ENCODE measurements at regions not wholly inside any gene's neighbourhood (a gene's known extent, or its start where the extent isn't known, plus 50 kb on each side); places are given as distances from the start of the nearest gene placed in this dataset.
"Not testable (repeated sequence)": the region's sequence is repeated elsewhere in the genome, so short reads cannot be mapped to it uniquely, and the experiment has no call there.

DNA sequence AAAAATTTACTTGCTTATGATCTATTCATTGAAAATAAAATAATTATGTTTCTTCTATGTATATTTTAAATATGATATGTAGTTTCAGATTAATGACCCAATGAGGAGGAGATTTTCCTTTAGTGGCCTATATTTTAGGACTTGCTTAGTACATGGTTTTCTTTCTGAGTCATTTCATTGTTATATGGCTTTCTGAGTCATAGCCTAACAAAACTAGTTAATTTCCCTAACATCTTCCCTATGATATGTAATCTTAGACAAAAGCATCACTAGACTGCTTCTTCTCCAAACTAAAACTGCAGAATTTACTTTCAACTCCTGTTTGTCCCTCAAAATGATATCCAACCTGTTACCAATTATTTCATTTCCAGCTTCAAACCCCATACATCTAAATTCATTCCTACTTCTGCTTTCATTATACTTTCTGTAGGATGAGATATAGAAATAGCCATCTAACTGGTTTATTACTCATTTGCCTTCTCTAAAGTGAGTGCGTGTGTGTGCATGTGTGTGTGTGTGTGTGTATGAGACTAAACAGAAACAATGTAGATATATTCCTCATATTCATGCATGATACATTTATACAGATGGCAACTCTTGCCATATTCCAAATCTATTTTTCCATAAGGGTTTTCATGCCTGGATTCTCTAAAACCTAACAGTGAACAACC, 915.0 kb upstream of the GBE1 start:
- in situ Hi-C loops (cut with HindIII; ENCODE audit: low pct_unique_long_range_greater_than_20kb, low sequenced_read_pairs): no loop called here
- DNase-seq (ENCODE audit: low read depth): no peak

DNA sequence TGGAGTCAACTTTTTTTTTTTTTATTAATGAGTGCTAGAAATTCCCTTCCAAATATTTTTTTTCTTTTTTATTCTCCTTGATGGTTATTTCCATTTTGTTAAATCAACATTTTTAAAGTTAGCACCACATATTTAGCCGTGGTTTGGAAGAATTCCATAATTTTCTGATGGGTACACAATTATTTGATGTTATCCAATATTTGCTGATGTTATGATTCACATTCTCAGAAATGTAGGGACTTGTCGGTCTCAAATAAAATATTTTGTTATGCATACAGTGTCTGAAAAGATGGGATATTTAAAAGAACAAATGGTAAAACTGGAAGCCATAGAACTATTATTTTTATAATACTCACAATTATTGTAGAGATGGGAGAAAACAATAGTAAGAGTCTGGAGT, 911.5 kb upstream of the GBE1 start:
- no peak for DNase-seq (ENCODE audit: low read depth)
- in situ Hi-C loops (cut with HindIII; ENCODE audit: low pct_unique_long_range_greater_than_20kb, low sequenced_read_pairs): no loop called here

DNA sequence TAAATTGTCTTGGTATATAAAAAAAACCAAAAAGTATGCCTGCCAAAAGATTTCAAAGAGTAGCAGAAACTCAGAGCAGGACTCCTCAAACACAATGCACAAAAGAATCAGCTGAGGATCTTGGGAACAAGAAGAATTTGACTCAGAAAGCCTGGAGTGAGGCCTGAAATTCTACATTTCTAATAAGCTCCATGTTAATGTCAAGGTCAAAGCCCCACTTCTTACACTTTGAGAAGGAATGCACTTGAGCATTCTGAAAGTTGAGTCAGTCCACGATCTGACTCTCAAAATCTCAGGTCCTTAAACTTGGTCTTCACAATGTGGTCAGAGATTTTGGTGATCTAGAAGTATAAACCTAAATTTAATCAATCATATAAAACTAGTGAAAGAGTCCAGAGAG, 910.0 kb upstream of the GBE1 start:
- in situ Hi-C loops (cut with HindIII; ENCODE audit: low pct_unique_long_range_greater_than_20kb, low sequenced_read_pairs): no loop called here
- DNase-seq (ENCODE audit: low read depth): no peak

DNA sequence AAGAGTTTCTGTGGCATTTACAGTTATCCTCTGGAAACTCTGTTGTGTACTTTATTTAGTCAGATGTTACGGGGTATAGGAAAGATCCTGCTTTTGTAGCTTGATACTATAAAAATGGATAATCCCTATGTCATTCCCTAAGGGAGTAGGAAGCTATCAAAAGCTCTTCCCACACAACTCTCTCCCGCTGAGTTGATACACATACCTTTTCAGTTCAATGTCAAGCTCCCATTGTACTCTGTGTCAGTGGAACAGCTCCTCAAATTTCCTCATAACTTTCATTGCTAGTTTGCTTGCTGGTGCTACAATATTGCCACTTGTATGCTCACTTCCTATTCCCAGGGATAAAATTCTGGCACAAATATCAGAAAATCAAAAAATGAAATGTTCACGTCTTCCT, 893.3 kb upstream of the GBE1 start:
- in situ Hi-C loops (cut with HindIII; ENCODE audit: low pct_unique_long_range_greater_than_20kb, low sequenced_read_pairs): no loop called here

DNA sequence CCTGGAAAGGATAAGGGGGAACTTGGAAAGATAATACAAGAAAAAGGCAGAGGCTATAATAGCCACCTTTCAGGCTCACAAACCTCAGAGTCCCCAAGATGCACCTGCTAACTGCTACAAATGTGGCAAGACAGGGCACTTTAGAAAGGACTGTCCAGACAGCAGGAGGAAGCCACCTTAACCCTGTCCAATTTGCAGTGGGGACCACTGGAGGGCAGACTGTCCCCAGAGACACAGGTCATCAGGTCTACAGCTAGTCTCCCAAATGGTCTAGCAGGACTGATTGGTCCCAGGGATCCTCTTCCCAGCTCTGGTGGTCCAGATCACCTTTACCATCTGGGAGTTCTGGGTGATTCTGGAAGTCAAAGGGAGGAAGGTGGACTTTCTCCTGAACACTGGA, 882.5 kb upstream of the GBE1 start:
- in situ Hi-C loops (cut with HindIII; ENCODE audit: low pct_unique_long_range_greater_than_20kb, low sequenced_read_pairs): no loop called here
- DNase-seq (ENCODE audit: low read depth): no peak

More for the DNA sequence above, 893.3 kb upstream of the GBE1 start:
- DNase-seq (ENCODE audit: low read depth): no peak

DNA sequence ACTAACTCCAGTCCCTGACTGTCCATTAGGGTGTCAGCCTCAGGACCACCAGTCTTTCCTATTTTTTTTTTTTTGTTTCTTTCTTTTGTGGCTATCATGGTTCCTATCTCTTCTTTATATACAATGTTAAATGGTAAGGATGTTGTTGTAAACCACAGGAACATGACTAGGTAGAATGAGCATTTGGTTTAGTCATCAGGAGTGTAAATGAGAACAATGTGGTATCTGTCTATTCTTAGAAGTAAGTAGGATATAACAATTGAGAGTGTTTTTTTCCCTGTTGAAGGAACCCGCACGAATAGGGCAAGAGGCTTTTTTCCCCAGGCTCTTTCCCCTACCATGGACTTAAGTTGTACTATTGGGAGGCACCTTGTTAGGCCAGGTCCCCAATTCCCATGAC, 880.3 kb upstream of the GBE1 start:
- in situ Hi-C loops (cut with HindIII; ENCODE audit: low pct_unique_long_range_greater_than_20kb, low sequenced_read_pairs): no loop called here
- DNase-seq (ENCODE audit: low read depth): no peak

DNA sequence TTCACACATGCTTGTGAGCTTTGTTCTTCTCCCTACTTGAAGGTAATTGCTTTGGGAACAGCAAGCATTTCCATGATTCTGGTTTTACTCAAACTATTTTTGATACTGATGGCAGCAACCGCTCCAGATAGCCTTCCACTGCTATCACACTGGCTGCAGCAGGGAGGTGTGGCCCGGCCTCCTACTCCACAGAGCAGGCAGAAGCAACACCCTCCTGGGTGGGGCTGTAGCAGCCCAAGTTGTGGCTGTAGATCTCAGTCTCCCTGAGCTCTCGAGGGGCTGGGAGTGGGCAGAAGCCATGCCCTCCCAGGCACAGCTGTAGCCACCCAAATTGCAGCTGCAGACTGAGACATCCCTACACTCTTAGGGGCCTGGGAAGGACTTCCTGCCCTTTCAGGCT, 878.8 kb upstream of the GBE1 start:
- DNase-seq (ENCODE audit: low read depth): no peak
- in situ Hi-C loops (cut with HindIII; ENCODE audit: low pct_unique_long_range_greater_than_20kb, low sequenced_read_pairs): no loop called here

DNA sequence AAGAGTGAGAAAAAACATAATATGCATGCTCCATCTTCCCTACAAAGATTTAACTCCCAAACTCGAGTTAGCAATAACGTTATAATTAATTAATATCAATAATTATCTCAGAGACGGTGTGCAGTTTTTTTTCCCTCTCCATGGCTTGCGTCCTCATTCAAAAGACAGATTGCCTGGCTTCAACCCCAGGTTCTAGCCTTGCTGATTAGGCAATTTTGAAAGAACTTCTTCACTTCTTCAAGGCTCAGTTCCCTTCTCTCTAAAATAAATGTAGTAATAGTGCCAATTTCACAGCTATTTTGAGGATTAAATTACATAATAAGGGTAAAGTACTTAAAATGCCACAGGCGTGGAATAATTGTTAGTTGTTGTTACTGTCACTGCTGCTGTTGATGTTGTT, 876.1 kb upstream of the GBE1 start:
- no peak for DNase-seq (ENCODE audit: low read depth)
- in situ Hi-C loops (cut with HindIII; ENCODE audit: low pct_unique_long_range_greater_than_20kb, low sequenced_read_pairs): no loop called here

DNA sequence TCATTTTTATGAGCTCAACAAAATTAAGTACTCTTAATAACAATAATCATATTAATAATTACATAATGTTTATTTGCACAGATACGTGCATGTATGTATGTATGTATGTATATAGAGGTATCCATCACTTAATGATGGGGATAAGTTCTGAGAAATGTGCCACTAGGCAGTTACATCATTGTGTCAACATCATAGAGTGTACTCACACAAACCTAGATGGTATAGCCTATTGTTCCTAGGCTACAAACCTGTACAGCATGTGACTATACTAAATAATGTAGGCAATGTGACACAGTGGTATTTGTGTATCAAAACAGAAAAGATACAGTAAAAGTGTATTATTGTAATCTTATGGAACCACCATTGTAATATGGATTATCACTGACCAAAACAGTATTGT, 874.7 kb upstream of the GBE1 start:
- no peak for DNase-seq (ENCODE audit: low read depth)
- in situ Hi-C loops (cut with HindIII; ENCODE audit: low pct_unique_long_range_greater_than_20kb, low sequenced_read_pairs): no loop called here

DNA sequence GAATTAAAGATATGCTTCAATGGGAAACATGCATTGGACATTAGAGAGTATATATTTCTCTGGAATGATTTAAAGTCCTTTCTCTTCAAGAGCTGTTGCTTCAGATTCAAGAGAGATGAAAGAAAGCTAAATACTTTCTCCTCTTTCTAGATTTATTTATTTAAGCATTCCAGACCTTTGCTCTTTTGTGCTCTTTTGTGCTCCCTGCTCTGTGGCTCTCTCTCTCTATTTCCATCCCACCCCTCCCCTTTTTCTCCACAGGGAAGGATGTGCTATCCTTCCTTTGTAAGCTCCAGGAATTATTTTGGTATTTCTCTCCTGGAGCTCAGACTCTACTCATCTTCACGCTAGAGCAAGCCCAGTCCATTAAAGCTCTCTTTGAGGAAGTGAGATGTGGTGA, 871.9 kb upstream of the GBE1 start:
- DNase-seq (ENCODE audit: low read depth): peak; percentile 41
- in situ Hi-C loops (cut with HindIII; ENCODE audit: low pct_unique_long_range_greater_than_20kb, low sequenced_read_pairs): no loop called here

DNA sequence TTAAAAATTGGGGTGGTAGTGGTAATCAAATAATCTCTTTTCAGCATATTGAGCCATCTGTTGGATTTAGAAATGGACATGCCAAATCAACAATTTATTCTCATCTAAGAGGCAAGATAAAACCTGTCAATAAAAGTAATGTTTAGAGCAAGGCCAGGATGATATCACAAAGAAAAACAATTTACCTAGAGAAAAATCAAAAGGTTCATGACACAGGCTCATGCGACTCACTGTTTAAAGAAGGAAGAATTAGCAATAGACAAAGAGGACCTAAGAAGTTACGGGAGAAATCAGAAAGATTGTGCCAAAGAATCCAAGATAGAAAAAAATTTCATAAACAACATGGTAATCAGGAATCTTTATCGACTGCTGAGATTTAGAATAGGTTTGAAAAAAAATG, 868.5 kb upstream of the GBE1 start:
- no peak for DNase-seq (ENCODE audit: low read depth)
- in situ Hi-C loops (cut with HindIII; ENCODE audit: low pct_unique_long_range_greater_than_20kb, low sequenced_read_pairs): no loop called here

DNA sequence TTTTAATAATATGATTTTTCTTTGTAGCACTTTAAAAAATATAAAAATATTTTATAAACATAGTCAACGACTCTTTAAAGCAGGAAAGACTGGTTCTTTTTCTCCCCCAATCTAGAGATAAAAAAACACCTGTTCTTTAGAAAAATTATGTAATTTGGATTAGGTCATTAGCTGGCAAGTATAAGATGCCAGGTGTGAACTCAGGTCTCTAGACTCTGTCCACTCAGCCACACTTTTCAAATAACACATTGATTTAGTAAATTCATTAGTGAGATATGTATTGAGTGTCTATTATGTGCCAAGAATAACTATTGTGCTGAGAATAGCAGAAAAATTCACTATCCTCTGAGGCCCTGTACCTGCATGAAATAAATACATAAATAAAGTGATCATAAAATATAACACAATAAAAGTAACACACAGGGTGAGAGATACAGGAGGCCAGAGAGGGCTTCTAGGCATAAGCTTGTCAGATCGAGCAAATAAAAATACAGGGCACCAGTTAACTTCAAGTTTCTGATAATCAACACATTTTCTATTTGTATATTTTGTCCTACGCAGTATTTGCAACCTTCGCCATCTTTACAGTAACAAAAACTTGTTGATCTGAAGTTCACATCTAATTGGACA, 867.1 kb upstream of the GBE1 start:
- in situ Hi-C loops (cut with HindIII; ENCODE audit: low pct_unique_long_range_greater_than_20kb, low sequenced_read_pairs): no loop called here
- DNase-seq (ENCODE audit: low read depth): no peak

DNA sequence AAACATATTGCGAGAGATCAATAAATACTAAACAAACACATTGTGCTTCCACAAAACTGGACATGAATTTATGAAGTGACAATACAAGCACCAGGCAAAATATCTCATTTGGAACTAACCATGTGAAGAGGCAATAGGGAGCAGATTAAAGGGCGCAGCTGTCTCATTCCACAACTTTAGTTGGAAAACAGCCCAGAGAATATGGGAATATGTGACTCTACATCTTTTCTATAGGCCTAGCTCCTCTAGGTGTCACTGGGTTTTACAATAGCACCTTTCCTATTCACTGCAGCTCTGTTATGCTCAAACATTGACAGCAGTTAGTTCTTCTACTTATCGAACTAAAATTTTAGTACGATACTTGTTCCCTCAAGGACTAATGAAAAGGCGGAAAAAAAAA, 866.3 kb upstream of the GBE1 start:
- in situ Hi-C loops (cut with HindIII; ENCODE audit: low pct_unique_long_range_greater_than_20kb, low sequenced_read_pairs): no loop called here
- DNase-seq (ENCODE audit: low read depth): no peak

DNA sequence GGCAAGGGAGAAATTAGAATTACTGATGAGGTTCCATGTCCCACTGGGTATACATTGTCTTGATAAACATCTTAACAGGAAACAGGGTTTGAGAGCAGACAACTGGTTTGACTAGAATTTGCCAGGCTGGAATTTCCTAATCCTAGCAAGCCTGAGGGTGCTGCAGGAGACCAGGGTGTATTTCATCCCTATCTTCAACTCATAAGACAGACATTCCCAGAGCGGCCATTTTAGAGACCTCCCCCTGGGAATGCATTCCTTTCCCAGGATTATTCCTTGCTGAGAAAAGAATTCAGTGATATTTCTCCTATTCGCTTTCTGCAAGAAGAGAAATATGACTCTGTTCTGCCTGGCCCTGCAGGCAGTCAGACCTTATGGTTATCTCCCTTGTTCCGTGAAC, 859.3 kb upstream of the GBE1 start:
- DNase-seq (ENCODE audit: low read depth); in situ Hi-C loops (cut with HindIII; ENCODE audit: low pct_unique_long_range_greater_than_20kb, low sequenced_read_pairs): not testable (repeated sequence)

DNA sequence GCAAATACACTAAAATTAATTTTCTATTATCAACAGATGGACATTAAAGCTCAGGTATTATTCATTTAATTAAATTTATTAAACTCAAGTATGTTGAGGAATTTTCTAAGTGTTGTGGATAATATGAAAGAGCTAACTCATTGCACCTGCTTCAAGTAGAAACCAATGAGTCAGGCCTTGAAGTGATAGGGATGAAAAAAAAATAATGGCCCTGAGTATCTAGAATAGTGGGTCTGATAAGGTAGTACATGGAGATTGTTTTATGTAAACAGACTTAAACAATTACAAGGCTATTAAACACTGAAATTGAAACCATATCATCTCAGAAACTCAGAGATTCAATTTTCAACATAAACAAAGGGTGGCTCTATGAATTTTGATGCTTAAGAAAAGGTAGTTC, 857.1 kb upstream of the GBE1 start:
- DNase-seq (ENCODE audit: low read depth): no peak
- in situ Hi-C loops (cut with HindIII; ENCODE audit: low pct_unique_long_range_greater_than_20kb, low sequenced_read_pairs): no loop called here

DNA sequence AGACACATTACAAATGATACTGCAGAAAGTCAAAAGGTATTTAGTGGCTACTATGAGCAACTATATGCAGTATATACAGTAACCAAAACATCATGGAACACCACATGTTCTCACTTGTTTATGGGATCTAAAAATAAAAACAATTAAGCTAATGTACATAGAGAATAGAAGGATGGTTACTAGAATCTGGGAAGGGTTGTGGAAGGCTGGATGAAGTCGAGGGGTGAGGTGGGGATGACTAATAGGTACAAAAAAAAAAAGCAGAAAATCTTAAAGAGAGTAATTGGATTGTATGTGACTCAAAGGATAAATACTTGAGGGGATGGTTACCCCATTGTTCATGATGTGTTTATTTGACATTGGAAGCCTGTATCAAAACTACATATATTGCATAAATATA, 848.8 kb upstream of the GBE1 start:
- no peak for DNase-seq (ENCODE audit: low read depth)
- in situ Hi-C loops (cut with HindIII; ENCODE audit: low pct_unique_long_range_greater_than_20kb, low sequenced_read_pairs): no loop called here

DNA sequence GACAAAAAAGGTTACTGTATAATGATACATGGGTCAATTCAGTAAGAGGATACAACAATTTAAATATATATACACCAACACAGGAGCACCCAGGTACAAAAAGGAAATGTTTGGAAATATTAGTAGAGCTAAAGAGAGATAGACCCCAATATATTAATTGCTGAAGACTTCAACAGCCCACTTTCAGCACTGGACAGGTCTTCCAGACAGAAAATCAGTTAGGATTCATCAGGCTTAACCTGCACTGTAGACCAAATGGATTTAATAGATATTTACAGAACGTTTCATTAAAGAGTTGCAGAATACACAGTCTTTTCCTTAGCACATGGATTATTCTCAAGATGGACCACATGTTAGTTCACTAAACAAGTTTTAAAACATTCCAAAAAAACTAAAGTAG, 845.9 kb upstream of the GBE1 start:
- in situ Hi-C loops (cut with HindIII; ENCODE audit: low pct_unique_long_range_greater_than_20kb, low sequenced_read_pairs): no loop called here
- DNase-seq (ENCODE audit: low read depth): no peak

DNA sequence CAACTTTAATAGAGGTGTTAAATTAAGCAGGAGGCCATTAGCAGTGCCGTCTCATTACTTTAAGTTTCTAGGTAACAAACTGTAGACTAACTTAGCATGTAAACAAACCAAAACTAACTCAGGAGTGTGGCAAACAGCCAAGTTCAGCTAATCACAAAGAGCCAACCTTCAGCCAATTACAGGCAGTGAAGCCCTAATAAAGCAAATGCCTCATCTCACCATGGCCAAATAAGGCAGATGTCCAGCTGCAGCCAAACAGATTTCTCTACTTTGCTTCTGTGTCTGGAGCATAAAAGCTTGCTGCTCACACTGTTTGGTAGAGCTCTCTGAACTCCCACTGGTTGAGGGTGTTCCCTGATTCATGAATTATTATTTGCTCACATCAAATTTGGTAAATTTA, 835.4 kb upstream of the GBE1 start:
- DNase-seq (ENCODE audit: low read depth): no peak

DNA sequence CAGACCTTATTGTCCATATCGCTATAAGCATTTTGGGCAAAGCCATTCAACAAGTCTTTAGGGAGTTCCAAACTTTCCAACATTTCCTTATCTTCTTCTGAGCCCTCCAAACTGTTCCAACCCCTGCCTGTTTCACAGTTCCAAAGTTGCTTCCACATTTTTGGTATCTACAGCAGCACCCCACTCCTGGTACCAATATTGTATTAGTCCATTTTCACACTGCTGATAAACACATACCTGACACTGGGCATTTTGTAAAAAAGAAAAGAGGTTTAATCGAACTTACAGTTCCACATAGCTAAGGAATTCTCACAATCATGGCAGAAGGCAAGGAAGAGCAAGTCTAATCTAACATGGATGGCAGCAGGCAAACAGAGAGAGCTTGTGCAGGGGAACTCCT, 834.1 kb upstream of the GBE1 start:
- DNase-seq (ENCODE audit: low read depth): no peak
- in situ Hi-C loops (cut with HindIII; ENCODE audit: low pct_unique_long_range_greater_than_20kb, low sequenced_read_pairs): no loop called here

More for the DNA sequence above, 835.4 kb upstream of the GBE1 start:
- in situ Hi-C loops (cut with HindIII; ENCODE audit: low pct_unique_long_range_greater_than_20kb, low sequenced_read_pairs): no loop called here

DNA sequence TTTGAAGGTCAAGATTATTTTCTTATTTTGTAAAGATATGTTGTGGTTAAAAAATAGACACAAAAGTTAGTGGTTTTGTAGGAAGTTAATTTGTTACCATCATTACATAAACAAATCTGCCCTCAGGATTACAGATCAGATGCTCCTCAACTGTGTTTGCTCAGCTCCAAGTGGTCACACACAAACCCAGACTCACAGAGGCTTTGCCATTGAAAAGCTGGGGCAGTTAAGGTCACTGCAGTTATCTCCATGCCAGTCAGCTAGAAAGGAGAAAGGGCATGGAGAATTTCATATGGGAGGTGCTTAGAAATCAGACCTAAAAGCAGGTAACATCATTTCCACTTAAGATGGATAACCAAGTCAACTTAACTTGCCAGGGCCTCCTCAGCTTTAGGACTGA, 825.7 kb upstream of the GBE1 start:
- in situ Hi-C loops (cut with HindIII; ENCODE audit: low pct_unique_long_range_greater_than_20kb, low sequenced_read_pairs): no loop called here
- DNase-seq (ENCODE audit: low read depth): no peak
